Neutrophil (primary cell): ENCODE measurements at regions not wholly inside any gene's neighbourhood (a gene's known extent, or its start where the extent isn't known, plus 50 kb on each side); places are given as distances from the start of the nearest gene placed in this dataset.

Source experiments
- H3K27ac ChIP-seq: fragments of 200-600 bp; sonication (generic); 2 replicates; pipeline ENCODE4 v1.5.1; 2016; ENCODE audit warnings: mild to moderate bottlenecking, moderate library complexity
- H3K27me3 ChIP-seq: fragments of 200-600 bp; sonication (generic); 2 replicates; pipeline ENCODE4 v1.6.0; 2016; ENCODE audit warnings: mild to moderate bottlenecking
- H3K36me3 ChIP-seq: fragments of 200-600 bp; sonication (generic); 2 replicates; pipeline ENCODE4 v1.5.1; 2017
- H3K4me1 ChIP-seq, 2 experiments: fragments of 200-600 bp in 1 of 2; sonication (generic) in 1 of 2; 1 replicate in 1 of 2; 2 replicates in 1 of 2; pipeline versions ENCODE4 v1.5.1 to v1.6.1; 2013 to 2016; ENCODE audit warnings: low read depth in 1 of 2, low read length in 1 of 2, mild to moderate bottlenecking in 1 of 2, moderate library complexity in 1 of 2; ENCODE audit not compliant: control insufficient read depth in 1 of 2, insufficient read depth in 1 of 2
- H3K4me3 ChIP-seq, 2 experiments: fragments of 200-600 bp in 1 of 2; sonication (generic) in 1 of 2; 1 replicate in 1 of 2; 2 replicates in 1 of 2; pipeline ENCODE4 v1.5.1; 2013 to 2016; ENCODE audit warnings: low read depth in 1 of 2, low read length in 1 of 2, mild to moderate bottlenecking in 1 of 2, moderate library complexity in 1 of 2
- H3K9me3 ChIP-seq: fragments of 200-600 bp; sonication (generic); 2 replicates; pipeline ENCODE4 v1.5.1; 2016
- TF ChIP-seq, protein P1 (sequence below): fragments of 200-600 bp; sonication (generic); IDR thresholded peaks from 2 replicates; pipeline ENCODE4 v1.5.1; 2016; ENCODE audit warnings: antibody characterized with exemption

GRCh38 chr17:72467841-72468653 lies 347.2 kb downstream of the SOX9 start:
- Histone ChIP-seq H3K4me3 (no peak overlapping the region), H3K4me1 (no peaks in the 10 kb centered on the region), H3K9me3 (no peaks in the 10 kb centered on the region), H3K36me3 (no peaks in the 10 kb centered on the region), H3K27me3 (peaks cover 32% of the 10 kb centered on the region), H3K27ac (no peak overlapping the region)
- TF ChIP-seq, protein P1, sequence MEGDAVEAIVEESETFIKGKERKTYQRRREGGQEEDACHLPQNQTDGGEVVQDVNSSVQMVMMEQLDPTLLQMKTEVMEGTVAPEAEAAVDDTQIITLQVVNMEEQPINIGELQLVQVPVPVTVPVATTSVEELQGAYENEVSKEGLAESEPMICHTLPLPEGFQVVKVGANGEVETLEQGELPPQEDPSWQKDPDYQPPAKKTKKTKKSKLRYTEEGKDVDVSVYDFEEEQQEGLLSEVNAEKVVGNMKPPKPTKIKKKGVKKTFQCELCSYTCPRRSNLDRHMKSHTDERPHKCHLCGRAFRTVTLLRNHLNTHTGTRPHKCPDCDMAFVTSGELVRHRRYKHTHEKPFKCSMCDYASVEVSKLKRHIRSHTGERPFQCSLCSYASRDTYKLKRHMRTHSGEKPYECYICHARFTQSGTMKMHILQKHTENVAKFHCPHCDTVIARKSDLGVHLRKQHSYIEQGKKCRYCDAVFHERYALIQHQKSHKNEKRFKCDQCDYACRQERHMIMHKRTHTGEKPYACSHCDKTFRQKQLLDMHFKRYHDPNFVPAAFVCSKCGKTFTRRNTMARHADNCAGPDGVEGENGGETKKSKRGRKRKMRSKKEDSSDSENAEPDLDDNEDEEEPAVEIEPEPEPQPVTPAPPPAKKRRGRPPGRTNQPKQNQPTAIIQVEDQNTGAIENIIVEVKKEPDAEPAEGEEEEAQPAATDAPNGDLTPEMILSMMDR: no peak

GRCh38 chr17:72468841-72469240 lies 348.0 kb downstream of the SOX9 start:
- no peak overlapping the region for H3K27ac ChIP-seq
- H3K4me3 ChIP-seq: no peak overlapping the region
- TF ChIP-seq, protein P1: no peak
- H3K9me3 ChIP-seq: no peaks in the 10 kb centered on the region
- no peaks in the 10 kb centered on the region for H3K36me3 ChIP-seq
- peaks cover 32% of the 10 kb centered on the region for H3K27me3 ChIP-seq
- no peaks in the 10 kb centered on the region for H3K4me1 ChIP-seq

- TF ChIP-seq, protein P1: no peak
- Histone ChIP-seq H3K4me1 (no peaks in the 10 kb centered on the region), H3K4me3 (no peak overlapping the region), H3K9me3 (no peaks in the 10 kb centered on the region), H3K27ac (no peak overlapping the region), H3K36me3 (no peaks in the 10 kb centered on the region), H3K27me3 (peaks cover 39% of the 10 kb centered on the region)
Observed at GRCh38 chr17:72470121-72470705, 349.4 kb downstream of the SOX9 start.

DNA sequence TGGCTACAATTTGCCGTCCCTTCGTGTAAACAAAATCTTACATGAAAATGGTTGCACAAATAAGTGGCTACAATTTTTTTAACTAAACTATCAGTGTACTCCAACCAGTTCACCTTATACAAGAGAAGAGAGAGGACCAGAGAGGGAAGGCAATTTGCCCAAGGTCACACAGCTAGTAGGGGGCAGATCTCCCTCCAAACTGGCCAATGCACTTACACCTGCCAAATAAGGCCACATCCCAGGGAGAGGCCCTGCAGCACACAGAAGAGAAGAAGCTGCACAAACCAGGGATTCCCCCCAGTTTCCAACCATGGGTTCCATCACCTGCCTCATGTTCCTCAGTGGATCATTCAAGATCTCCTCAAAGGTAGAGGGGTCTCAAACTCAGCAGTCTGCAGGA lies 349.9 kb downstream of the SOX9 start:
- no peaks in the 10 kb centered on the region for H3K4me1 ChIP-seq
- H3K27me3 ChIP-seq: peaks cover 43% of the 10 kb centered on the region
- no peak overlapping the region for H3K4me3 ChIP-seq
- H3K9me3 ChIP-seq: no peaks in the 10 kb centered on the region
- H3K36me3 ChIP-seq: no peaks in the 10 kb centered on the region
- TF ChIP-seq, protein P1: no peak
- no peak overlapping the region for H3K27ac ChIP-seq

DNA sequence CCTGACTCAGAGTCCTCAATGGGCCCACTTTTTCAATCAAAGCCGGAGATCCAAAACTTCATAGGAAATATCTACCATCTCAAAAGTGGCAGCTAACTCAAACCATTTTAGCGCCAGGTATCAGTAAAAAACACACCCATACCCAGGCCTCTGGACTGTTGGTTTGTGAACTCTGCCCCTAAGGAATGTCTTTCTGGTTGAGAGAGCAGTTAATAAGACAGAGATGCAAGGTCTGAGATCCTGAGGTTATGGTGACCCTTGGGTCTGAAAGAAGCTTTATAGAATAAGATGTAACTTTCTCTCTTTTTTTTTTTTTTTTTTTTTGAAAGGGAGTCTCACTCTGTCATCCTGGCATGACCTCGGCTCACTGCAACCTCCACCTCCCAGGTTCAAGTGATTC lies 350.5 kb downstream of the SOX9 start:
- H3K4me3 ChIP-seq: no peak overlapping the region
- TF ChIP-seq, protein P1: no peak

More for the DNA sequence above, 350.5 kb downstream of the SOX9 start:
- no peaks in the 10 kb centered on the region for H3K9me3 ChIP-seq
- no peaks in the 10 kb centered on the region for H3K4me1 ChIP-seq
- H3K36me3 ChIP-seq: no peaks in the 10 kb centered on the region
- no peak overlapping the region for H3K27ac ChIP-seq
- H3K27me3 ChIP-seq: peaks cover 43% of the 10 kb centered on the region
